ENCODE measurements at regions not wholly inside any gene's neighbourhood (a gene's known extent, or its start where the extent isn't known, plus 50 kb on each side); places are given as distances from the start of the nearest gene placed in this dataset.
A peak's percentile ranks its signal among the peaks of the same experiment; 100 is the strongest.

GRCh38 chr16:54817432-54817831 lies 113.2 kb upstream of the IRX5 start:
- peak; percentile 78 for DNase-seq (ENCODE audit: low read depth, low spot score)
- in situ Hi-C loops (cut with HindIII; ENCODE audit: low pct_unique_long_range_greater_than_20kb, low sequenced_read_pairs), result no loop called here

DNA sequence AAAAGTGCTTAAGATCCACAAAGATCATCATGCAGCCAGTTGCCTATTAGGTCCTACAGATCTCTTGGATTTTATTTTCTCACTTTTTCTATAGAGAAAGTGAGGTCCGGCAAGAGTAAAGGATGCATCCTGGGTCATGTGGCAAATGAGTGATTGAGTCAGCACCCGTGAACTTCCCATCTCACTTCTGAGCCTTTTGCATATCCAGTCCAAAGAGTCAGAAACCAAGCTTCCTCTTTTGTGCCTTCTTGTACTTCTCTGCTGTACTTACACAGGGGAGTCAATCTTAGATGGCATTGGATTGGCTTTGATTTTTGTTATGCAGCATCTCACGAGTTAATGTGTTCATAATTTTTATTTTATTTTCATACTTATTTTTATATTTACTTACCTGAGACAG lies 114.2 kb upstream of the IRX5 start:
- in situ Hi-C loops (cut with HindIII; ENCODE audit: low pct_unique_long_range_greater_than_20kb, low sequenced_read_pairs), result no loop called here
- DNase-seq (ENCODE audit: low read depth, low spot score), result no peak

DNA sequence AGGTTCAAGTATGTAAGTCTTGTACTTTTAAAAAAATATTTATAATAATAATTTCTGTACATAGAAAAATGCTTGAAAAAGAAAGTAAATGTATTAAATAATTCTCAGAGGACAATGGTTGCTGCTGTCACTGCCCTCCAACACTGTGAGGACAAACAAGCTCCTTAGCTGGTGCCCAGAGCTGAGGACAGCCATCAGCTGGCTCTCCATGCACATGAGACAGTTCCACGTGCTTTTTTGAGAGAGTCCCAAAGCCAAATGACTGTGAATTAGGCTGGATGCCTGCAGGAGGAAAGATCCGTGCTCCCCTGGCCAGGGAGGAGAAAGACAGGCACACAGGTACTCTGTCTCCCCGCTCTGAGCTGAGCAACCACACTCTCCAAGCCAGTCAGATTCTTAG lies 115.5 kb upstream of the IRX5 start:
- in situ Hi-C loops (cut with HindIII; ENCODE audit: low pct_unique_long_range_greater_than_20kb, low sequenced_read_pairs), result no loop called here
- no peak for DNase-seq (ENCODE audit: low read depth, low spot score)

- DNase-seq (ENCODE audit: low read depth, low spot score), result no peak
- in situ Hi-C loops (cut with HindIII; ENCODE audit: low pct_unique_long_range_greater_than_20kb, low sequenced_read_pairs), result no loop called here
Measured at GRCh38 chr16:54813778-54814177, 116.9 kb upstream of the IRX5 start.

DNA sequence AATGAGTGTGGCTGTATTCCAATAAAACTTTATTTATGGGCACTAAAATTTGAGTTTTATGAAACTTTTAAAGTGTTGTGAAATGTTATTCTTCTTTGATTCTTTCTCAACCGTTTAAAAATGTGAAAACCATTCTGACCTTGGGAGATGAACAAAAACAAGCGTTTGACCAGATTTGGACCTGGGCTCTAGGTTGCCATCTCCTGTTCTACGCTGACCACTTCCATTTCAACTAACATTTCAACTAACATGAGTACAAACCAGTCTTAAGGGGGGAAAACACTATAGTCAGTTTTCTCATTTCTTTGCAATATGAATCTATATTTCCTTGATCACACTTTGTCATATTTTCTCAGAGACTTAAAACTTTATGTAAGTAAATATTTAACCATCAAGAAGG lies 118.4 kb upstream of the IRX5 start:
- peak; percentile 50 for DNase-seq (ENCODE audit: low read depth, low spot score)
- in situ Hi-C loops (cut with HindIII; ENCODE audit: low pct_unique_long_range_greater_than_20kb, low sequenced_read_pairs), result no loop called here

DNA sequence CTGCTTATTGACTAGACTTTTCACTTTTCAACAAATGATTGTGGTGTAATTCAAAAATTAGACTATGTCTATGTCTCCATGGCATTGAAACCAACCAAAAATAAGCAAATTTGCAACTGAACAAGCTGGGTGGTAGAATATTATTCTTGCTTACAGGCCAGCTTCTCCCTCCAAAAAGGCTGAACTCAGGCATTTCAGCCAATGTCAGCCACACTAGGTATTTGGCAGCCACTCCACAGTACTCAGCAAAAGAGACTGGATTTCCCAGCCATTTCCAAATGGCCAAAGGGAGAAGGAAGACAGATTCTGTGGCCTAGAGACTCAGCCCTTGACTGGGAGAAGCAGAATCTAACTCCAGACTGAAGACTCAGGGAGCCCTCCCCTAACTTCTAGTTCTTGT lies 121.8 kb upstream of the IRX5 start:
- no peak for DNase-seq (ENCODE audit: low read depth, low spot score)
- in situ Hi-C loops (cut with HindIII; ENCODE audit: low pct_unique_long_range_greater_than_20kb, low sequenced_read_pairs), result no loop called here

- no peak for DNase-seq (ENCODE audit: low read depth, low spot score)
- in situ Hi-C loops (cut with HindIII; ENCODE audit: low pct_unique_long_range_greater_than_20kb, low sequenced_read_pairs), result no loop called here
Measured at GRCh38 chr16:54806881-54807360, 123.7 kb upstream of the IRX5 start.

- in situ Hi-C loops (cut with HindIII; ENCODE audit: low pct_unique_long_range_greater_than_20kb, low sequenced_read_pairs), result no loop called here
- DNase-seq (ENCODE audit: low read depth, low spot score), result no peak
Measured at GRCh38 chr16:54806378-54806777, 124.3 kb upstream of the IRX5 start.

DNA sequence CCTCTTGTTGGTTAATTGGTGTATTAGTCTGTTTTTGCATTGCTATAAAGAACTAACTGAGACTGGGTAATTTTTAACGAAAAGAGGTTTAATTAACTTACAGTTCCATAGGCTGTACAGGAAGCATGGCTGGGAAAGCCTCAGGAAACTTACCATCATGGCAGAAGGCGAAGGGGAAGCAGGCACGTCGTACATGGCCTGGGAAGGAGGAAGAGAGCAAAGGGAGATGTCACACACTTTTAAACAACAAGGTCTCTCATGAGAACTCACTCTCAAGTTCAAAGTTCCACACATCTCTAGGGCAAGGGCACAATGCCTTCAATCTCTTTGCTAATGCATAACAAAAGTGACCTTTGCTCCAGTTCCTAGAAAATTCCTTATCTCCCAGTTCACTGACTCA lies 125.0 kb upstream of the IRX5 start:
- in situ Hi-C loops (cut with HindIII; ENCODE audit: low pct_unique_long_range_greater_than_20kb, low sequenced_read_pairs), result no loop called here
- no peak for DNase-seq (ENCODE audit: low read depth, low spot score)

DNA sequence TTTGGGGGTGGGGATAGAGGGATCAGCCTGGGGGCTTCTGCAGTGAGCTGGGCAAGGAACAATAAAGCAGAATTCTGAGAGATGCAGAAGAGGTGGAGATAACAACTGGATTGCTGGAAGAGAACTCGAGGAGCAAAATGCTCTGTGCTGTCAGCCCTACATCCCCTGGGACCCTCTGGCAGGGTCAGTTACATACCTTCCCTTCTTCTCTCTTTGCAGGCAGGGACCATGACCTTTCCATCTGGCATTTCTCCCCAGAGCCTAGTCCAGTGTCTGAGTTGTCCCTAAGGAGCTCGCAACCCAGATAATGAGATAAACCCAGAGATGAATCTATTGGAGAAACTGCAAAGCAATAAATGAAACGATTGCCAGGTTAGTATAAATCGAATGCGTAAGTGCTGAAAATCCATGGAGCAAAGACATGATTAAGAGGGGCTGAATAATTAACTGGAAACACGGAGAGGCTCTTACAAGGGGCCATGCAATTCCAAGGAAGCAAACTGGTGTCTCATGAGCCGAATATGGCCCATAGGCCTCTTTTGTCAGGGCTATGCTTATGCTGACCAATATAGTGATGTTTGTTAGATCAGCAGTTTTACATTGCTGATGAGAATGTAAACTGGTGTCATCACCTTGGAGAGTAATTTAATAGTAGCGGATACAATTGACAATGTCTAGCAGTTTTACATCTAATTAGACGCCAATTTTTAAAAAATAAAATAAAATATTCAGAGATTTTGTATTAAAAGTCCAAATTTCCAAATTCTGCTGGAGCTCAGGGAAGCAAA lies 129.4 kb upstream of the IRX5 start:
- no peak for DNase-seq (ENCODE audit: low read depth, low spot score)
- in situ Hi-C loops (cut with HindIII; ENCODE audit: low pct_unique_long_range_greater_than_20kb, low sequenced_read_pairs), result no loop called here

DNA sequence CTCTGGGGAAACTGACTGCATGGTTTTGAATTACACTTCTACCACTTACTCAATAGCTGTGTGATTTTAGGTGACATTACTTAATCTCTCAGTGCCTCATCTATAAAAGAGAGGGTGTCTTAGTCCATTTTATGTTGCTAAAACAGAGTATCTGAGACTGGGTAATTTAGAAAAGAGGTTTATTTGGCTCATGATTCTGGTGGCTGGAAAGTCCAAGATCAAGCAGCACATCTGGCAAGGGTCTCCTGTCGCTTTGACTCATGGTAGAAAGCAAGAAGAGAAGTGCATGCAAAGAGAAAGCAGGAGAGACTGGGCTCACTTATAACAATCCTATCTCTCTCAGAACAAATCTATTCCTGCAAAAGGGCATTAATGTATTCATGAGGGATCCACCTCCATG lies 132.4 kb upstream of the IRX5 start:
- DNase-seq (ENCODE audit: low read depth, low spot score), result no peak
- in situ Hi-C loops (cut with HindIII; ENCODE audit: low pct_unique_long_range_greater_than_20kb, low sequenced_read_pairs), result no loop called here

DNA sequence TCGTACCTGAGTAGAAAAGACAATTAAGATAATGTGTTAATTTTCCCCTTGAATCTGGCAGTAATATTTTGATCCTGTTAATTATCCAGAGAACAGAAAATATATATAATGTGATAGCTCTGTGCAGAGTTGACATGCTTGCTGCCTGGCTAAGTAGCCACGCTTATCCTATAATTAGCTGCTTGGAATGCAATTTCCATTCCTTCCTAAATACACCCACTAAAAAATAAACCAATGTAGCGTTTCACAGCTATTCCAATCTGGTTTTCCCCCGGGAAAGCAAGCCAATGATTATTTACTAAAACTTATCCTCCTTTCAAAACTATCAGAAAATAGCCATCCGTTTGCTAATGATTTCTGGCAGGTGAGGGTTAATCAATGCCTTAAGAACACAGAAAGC lies 134.5 kb upstream of the IRX5 start:
- in situ Hi-C loops (cut with HindIII; ENCODE audit: low pct_unique_long_range_greater_than_20kb, low sequenced_read_pairs), result no loop called here
- no peak for DNase-seq (ENCODE audit: low read depth, low spot score)

GRCh38 chr16:54792811-54793210 lies 137.9 kb upstream of the IRX5 start:
- in situ Hi-C loops (cut with HindIII; ENCODE audit: low pct_unique_long_range_greater_than_20kb, low sequenced_read_pairs), result no loop called here
- DNase-seq (ENCODE audit: low read depth, low spot score), result no peak

DNA sequence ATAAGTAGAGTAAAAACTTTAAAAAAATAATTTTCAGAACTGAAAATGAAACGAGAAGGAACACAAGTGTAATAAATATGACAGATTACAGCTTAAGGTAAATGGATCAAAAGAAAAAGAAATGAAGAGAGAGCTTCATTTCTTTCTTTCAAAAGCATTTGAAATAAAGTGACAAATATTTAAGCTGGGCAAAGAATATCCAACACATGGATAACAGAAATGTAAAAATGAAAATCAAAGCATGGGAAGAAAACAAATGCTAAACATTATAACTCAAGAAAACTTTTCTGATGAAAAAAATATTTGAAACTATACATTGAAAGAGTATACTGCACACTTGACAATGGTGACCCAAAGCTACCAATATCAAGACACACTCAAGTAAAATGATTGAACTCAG lies 143.6 kb upstream of the IRX5 start:
- in situ Hi-C loops (cut with HindIII; ENCODE audit: low pct_unique_long_range_greater_than_20kb, low sequenced_read_pairs), result no loop called here
- DNase-seq (ENCODE audit: low read depth, low spot score), result no peak

- in situ Hi-C loops (cut with HindIII; ENCODE audit: low pct_unique_long_range_greater_than_20kb, low sequenced_read_pairs), result no loop called here
- DNase-seq (ENCODE audit: low read depth, low spot score), result no peak
Measured at GRCh38 chr16:54783980-54784379, 146.7 kb upstream of the IRX5 start.

DNA sequence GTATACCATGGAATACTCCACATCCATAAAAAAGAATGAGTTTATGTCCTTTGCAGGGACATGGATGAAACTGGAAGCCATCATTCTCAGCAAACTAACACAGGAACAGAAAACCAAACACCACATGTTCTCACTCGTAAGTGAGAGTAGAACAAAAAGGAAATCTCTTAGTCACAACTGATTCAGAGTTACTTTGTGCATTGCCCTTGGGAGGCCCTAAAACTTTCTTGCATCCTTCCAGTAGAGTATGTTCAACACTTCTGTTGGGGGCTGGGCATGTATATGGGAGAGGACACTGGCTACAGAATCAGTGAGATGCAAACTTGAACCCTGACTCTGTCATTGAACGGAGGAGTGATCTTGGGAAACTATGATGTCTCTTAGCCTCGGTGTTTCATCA lies 147.4 kb upstream of the IRX5 start:
- DNase-seq (ENCODE audit: low read depth, low spot score), result no peak
- in situ Hi-C loops (cut with HindIII; ENCODE audit: low pct_unique_long_range_greater_than_20kb, low sequenced_read_pairs), result no loop called here

- DNase-seq (ENCODE audit: low read depth, low spot score), result peak; percentile 32
- in situ Hi-C loops (cut with HindIII; ENCODE audit: low pct_unique_long_range_greater_than_20kb, low sequenced_read_pairs), result no loop called here
Measured at GRCh38 chr16:54780266-54780665, 150.4 kb upstream of the IRX5 start.

- DNase-seq (ENCODE audit: low read depth, low spot score), result no peak
- in situ Hi-C loops (cut with HindIII; ENCODE audit: low pct_unique_long_range_greater_than_20kb, low sequenced_read_pairs), result no loop called here
Measured at GRCh38 chr16:54779549-54779948, 151.1 kb upstream of the IRX5 start.

DNA sequence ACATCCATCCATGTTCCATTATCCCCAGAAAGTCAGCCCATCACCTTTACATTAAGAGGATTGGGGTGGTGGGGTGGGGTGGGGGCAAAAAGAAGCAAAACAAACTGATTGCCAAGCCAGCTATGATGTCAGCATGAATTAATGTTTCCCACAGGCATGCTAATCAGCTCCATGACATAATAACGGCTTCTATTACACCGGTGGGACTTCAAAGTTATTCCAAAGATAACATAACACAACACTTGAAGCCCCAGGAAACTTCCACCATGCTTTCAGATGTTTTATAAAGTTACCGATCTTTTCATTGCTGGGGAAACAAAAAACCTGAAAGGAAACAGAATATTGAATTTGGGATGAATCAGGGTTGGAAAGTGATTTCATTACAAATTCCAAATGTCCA lies 155.9 kb upstream of the IRX5 start:
- in situ Hi-C loops (cut with HindIII; ENCODE audit: low pct_unique_long_range_greater_than_20kb, low sequenced_read_pairs), result no loop called here
- no peak for DNase-seq (ENCODE audit: low read depth, low spot score)

DNA sequence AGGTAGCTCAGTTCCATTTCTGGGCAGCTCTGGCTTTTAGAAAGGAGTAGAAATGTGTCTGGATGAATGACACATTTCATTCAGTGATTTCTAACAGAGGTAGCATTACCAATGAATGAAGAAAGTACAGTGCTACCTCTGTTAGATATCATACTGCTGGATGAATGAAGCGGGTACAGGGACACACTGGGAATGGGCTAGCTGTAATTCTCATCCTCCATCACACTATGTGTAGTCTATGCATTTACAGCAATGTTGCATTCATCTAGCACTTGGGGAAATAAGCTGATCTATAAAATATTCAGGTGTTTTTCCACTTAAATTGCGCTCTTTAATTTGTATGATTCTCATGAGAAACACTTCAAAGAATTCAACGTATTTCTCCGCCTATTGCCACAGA lies 158.3 kb upstream of the IRX5 start:
- DNase-seq (ENCODE audit: low read depth, low spot score), result no peak
- in situ Hi-C loops (cut with HindIII; ENCODE audit: low pct_unique_long_range_greater_than_20kb, low sequenced_read_pairs), result no loop called here

Data from SK-MEL-5 (cell line).